GM12874 (cell line): ENCODE measurements at regions not wholly inside any gene's neighbourhood (a gene's known extent, or its start where the extent isn't known, plus 50 kb on each side); places are given as distances from the start of the nearest gene placed in this dataset.

Experiments
- TF ChIP-seq, protein P1 (sequence below): IDR thresholded peaks from 2 replicates; pipeline ENCODE4 v1.5.1; 2011; ENCODE audit warnings: low read depth, mild to moderate bottlenecking, control low read depth, low read length, moderate library complexity; ENCODE audit not compliant: insufficient read depth

DNA sequence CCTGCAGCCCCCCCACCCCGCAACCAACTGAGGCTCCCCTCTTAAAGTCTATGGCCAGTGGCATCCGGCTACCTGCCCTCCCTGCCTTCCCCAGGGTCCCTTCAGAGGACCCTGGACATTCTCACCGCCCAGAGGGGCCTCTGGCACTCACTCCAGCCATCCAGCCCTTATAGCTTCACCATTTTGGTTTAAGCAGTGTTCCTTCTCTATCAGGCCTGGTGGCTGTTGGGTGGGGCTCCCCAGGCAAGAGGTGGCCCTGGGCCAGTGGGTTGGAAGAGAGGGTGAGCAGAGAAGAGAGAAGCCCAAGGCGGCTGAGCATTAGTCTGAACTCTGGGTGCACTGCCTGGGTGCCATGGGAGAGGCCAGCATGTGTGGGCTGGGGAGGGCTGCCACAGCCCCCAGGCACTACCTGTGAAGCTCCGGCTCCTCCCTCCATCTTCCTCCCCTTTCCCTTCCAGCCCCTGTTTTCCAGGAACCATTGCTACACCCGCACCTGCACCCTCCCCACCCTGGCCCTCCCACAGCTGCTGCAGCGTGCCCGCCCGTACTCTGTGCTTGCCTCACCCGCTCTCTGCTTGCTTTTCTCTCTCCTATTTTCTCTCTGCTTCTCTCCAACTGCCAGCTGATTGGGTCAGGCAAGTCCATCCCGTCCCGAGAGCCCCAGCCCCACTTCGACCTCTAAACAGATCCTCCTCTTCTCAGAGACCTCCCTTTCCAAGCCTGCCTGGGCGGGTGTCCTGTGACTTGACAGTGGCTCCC, 168.2 kb downstream of the TBC1D2B start:
- TF ChIP-seq, protein P1, sequence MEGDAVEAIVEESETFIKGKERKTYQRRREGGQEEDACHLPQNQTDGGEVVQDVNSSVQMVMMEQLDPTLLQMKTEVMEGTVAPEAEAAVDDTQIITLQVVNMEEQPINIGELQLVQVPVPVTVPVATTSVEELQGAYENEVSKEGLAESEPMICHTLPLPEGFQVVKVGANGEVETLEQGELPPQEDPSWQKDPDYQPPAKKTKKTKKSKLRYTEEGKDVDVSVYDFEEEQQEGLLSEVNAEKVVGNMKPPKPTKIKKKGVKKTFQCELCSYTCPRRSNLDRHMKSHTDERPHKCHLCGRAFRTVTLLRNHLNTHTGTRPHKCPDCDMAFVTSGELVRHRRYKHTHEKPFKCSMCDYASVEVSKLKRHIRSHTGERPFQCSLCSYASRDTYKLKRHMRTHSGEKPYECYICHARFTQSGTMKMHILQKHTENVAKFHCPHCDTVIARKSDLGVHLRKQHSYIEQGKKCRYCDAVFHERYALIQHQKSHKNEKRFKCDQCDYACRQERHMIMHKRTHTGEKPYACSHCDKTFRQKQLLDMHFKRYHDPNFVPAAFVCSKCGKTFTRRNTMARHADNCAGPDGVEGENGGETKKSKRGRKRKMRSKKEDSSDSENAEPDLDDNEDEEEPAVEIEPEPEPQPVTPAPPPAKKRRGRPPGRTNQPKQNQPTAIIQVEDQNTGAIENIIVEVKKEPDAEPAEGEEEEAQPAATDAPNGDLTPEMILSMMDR: no peak

DNA sequence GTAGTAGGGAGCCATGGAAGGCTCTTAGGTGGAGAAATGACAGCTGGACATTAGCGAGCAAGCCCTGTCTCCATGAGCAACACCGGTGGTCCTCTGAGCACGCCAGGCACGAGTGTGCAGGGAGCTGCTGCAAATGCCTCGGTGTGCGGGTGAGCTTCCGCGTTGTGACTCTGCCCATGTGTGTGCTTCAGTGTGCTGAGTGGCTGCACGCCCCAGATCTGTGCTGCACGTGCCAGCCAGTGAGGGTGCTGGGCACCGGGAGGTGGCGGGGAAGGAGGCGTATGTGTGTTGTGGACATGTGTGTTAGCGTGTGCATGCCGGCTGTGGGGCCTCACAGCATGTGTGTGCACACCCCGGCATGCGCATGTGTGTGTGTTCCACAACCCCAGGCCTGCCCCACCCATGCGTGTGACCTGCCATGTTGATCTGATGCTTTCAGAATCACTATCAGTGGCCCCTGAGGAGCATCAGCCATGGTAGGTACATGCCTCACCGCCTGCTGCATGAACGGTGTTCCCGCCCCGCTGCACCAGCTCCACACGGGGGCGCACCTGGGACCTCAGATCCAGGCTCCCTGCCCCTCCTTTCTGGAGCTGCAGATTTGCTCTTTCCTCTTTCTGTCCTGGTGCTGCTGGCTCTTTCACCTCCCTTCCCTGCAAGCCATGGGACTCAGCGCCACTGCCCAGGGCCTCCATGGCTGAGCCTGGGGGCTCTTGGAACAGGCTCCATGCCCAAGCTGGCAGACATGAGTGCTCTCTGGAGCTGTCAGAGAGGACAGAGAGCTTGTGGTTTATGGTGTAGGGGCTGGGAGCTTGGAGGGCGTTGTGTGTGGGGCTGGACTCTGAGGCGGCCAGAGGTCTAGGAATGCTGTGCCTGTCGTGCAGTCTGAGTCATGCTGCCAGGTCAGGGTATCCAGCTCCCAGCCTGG, 169.4 kb downstream of the TBC1D2B start:
- TF ChIP-seq, protein P1: no peak

DNA sequence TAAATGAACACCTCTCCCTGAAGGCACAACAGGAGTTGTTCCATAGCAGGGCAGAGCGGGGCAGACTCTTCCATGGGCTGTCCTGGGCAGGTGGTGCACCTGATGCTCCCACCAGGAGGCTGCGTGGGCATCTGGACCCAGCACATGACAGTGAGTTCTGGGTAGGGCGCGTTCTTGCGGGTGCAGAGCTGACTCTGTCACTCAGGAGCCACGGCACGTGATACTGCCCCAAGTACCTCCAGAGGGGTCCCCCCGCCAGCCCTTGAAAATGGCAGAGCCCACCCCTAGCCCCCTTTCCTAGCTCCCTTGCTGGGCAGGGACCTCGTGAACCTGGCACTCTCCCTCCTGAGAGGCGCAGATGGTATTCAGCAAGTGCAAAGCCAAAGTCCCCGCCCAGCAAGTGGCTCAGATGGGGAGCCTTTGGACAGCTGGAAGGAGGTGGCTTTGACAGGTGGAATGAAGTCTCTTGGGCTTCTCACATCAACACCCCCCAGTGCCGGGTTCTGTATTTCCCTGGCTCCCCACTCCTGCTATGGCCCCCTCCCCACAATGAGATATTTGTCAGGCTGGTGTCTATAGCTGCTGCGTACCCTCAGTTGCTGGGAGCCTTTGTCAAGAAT, 172.1 kb downstream of the TBC1D2B start:
- TF ChIP-seq, protein P1: no peak

DNA sequence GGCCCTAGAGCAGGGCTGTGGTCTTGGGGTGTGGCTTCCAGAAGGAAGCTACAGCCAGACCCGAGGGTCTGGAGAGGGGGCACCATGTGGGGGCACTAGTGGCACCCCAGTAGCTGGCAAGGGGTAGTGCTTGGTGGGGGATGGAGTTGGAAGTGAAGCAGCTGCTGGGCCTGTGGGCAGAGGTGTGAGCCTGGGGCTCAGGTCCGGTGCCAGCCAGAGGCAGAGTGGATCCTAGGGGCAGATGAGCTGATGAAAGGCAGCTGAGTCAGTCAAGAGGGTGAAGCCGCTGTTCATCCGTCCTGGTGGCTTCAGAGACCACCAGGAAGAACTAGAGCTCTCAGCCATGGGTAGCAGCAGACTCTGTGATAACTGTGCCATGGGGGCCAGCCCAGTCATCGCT, 172.6 kb downstream of the TBC1D2B start:
- TF ChIP-seq, protein P1: no peak

DNA sequence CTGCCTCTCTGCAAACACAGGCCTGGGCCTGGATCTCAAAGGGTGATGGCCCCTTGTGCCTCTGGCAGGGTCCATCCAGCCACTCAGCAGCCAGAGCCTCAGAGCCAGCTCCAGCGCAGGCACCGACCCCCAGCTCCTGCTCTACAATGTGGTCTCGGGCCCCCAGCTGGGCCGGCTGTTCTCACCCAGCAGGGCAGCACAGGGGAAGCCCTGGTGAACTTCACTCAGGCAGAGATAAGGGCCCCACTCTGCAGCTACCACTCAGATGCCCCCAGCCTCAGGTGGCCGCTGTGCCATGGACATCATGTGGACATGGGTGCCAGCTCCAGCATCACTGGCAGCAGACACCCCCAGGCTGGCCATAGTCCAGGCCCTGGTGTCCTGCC, 173.1 kb downstream of the TBC1D2B start:
- TF ChIP-seq, protein P1: no peak

DNA sequence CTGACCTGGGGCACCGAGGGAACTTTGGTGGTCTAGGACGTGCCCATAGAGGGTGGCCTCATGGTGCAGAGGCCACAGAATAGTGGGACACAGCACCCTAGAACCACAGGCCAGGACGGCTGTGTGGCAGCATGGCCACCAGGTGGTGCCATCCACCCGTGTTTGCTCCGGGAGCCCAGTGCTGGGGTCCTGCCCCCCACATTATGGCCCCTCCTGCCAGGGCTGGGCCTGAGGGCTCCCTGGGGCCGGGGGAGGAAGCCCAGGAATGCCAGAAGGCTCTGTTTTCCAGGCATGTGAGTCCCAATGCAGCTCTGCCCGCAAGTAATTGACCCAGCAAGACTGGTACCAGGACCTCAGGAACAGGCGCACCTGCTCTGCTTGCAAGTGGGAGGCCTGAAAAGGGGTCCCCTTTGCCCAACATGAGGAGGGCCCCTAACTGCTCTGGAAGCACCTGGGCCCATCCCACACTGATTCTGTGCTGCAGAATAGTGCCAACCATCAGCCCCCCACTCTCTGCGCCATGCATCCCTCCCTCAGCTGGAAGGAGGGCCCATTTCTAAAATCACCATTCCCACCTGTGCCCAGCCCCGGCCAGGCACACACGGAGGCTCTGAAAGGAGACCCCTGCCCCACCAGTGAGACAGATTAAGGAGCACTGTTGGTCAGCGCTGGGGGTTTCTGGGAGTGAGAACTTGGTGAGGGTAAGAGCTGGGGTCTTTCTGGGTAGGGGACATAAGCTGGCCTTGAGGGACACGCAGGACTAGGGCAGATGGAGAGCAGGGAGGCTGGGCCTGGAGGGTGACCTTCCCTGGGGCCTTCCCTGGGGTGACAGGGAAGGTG, 174.4 kb downstream of the TBC1D2B start:
- TF ChIP-seq, protein P1: peak; percentile 85
